Cardiac muscle cell (in vitro differentiated cells and primary cell): ENCODE measurements at regions not wholly inside any gene's neighbourhood (a gene's known extent, or its start where the extent isn't known, plus 50 kb on each side); places are given as distances from the start of the nearest gene placed in this dataset.
A peak's percentile ranks its signal among the peaks of the same experiment; 100 is the strongest.

Experiments used
- DNase-seq, 2 donors: peaks; one replicate each; pipeline versions ENCODE4 v3.0.0 to v3.0.0-alpha.2; 2010 to 2017; ENCODE audit warnings: low read depth in 1 of 2, low spot score in 1 of 2
- H3K27ac ChIP-seq: fragments of 200-600 bp; sonication (generic); 2 replicates; pipeline ENCODE4 v1.5.1; 2016
- H3K27me3 ChIP-seq: fragments of 200-600 bp; sonication (generic); 2 replicates; pipeline ENCODE4 v1.6.0; 2016; ENCODE audit warnings: control low read depth
- H3K36me3 ChIP-seq: fragments of 200-600 bp; sonication (generic); 2 replicates; pipeline ENCODE4 v1.5.1; 2016; ENCODE audit warnings: control low read depth
- H3K4me1 ChIP-seq: fragments of 200-600 bp; sonication (generic); 2 replicates; pipeline ENCODE4 v1.8.1; 2017; ENCODE audit warnings: low read depth, mild to moderate bottlenecking, mixed run types
- H3K4me3 ChIP-seq: fragments of 200-600 bp; sonication (generic); 2 replicates; pipeline ENCODE4 v1.5.1; 2016; ENCODE audit warnings: mild to moderate bottlenecking
- H3K9me3 ChIP-seq: fragments of 200-600 bp; sonication (generic); 2 replicates; pipeline ENCODE4 v1.5.1; 2017; ENCODE audit warnings: low read depth, mild to moderate bottlenecking, control low read depth
- TF ChIP-seq, protein P1 (sequence below): IDR thresholded peaks from 2 replicates; pipeline ENCODE4 v1.5.1; 2012; ENCODE audit warnings: low read depth, mild to moderate bottlenecking, low read length

DNA sequence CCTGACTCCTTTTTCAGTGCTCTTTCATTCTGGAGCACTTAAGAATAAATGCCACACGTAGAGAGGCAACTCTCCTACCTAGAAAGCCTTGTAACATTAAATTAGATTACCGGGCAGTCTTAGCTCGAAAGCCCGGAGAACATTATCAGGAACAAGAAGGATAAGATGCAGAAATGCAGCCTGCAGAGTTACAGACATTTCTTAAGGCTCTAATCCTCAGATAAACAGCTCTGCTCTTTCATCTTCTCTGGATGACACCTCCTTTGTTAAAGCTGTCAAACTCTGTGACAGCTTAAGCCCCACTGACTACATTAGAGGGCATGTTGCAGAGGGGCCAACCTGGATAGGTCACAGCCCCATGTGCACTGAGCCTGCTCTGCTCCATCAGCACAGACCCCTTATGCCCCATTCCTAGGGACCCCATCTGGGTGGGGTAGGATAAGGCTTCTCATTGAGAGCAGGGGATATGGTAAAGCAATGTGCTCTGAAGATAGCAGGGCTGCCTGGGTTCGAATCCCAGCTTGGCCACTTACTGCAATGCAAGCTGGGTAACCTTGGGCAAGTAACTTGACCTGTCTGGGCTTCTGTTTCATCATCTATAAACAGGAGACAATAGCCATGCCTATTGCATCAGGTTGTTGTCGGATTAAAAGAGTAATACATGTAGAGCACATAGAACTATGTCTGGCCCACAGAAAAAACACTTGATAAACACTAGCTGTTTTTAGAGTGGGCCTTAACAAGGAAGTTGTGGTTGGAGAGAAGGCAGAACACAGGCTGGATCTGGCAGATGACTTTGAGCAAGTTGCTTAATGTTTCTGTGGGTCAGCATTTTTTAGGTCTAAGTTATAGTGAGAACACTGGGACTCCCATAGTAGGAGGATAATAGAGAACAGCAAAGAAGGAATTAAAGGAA, 111.4 kb downstream of the THNSL2 start:
- TF ChIP-seq, protein P1, sequence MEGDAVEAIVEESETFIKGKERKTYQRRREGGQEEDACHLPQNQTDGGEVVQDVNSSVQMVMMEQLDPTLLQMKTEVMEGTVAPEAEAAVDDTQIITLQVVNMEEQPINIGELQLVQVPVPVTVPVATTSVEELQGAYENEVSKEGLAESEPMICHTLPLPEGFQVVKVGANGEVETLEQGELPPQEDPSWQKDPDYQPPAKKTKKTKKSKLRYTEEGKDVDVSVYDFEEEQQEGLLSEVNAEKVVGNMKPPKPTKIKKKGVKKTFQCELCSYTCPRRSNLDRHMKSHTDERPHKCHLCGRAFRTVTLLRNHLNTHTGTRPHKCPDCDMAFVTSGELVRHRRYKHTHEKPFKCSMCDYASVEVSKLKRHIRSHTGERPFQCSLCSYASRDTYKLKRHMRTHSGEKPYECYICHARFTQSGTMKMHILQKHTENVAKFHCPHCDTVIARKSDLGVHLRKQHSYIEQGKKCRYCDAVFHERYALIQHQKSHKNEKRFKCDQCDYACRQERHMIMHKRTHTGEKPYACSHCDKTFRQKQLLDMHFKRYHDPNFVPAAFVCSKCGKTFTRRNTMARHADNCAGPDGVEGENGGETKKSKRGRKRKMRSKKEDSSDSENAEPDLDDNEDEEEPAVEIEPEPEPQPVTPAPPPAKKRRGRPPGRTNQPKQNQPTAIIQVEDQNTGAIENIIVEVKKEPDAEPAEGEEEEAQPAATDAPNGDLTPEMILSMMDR: no peak
- H3K4me1 ChIP-seq: no peaks in the 10 kb centered on the region
- no peak overlapping the region for H3K27ac ChIP-seq
- no peak for DNase-seq
- H3K36me3 ChIP-seq: no peaks in the 10 kb centered on the region
- H3K9me3 ChIP-seq: peaks cover 3% of the 10 kb centered on the region
- H3K4me3 ChIP-seq: no peak overlapping the region
- no peaks in the 10 kb centered on the region for H3K27me3 ChIP-seq

DNA sequence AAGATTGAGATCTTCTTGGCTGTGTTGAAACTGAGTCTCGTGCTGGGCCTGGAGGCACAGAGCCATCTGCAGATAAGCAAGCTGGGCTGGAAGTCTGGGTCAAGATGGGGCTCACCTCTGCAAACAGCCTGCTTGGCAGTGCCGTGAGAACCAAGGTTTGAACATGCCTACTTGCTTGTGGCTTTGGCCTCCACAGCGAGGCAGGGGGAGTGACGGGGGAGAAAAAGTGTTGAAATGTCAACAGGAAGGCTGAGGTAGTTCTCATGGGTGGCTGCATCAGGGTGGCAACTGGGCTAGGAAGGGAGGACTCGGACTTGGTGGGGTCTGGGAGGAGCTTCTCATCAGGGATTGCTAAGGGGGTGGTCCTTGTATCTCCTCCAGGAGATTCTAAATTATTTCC, 99.7 kb downstream of the THNSL2 start:
- H3K27ac ChIP-seq: no peak overlapping the region
- DNase-seq: no peak
- H3K27me3 ChIP-seq: peaks cover 8% of the 10 kb centered on the region

DNA sequence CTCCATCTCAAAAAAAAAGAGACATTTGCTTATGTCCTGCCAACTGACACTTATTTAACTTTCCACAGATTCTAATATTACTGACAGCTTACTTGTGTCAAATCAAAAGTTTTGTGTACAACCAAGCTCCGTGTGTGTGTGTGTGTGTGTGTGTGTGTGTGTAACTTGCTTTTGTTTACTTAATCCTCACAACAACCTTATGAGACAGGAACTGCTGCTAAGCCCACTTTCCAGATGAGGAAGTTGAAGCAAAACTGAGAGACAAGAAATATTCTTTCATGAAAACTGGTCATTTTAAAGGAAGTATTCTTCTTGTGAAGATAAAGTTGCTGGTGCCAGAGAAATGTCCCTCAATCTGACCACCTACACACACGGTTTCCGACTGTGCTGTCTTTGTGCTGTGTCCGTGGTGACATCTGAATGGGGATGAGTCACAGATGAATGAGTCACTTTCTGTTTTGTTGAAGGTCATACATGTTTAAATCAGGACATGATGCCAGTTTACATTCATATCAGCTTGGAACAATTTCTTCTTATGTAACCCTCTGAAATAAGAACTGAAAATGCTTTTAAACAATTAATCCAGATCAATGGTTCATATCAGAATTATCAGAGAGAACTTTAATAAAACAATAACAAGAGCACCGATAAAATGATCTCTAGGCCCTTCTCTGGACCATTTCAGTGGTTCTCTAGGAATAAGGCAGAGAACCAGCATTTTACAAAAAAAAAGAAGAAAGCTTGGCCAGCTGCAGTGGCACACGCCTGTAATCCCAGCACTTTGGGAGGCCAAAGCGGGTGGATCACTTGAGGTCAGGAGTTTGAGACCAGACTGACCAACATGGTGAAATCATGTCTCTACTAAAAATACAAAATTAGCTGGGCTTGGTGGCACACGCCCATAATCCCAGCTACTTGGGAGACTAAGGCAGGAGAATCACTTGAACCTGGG, 95.5 kb downstream of the THNSL2 start:
- H3K4me3 ChIP-seq: no peak overlapping the region
- H3K27ac ChIP-seq: no peak overlapping the region
- TF ChIP-seq, protein P1: no peak
- no peaks in the 10 kb centered on the region for H3K9me3 ChIP-seq
- no peaks in the 10 kb centered on the region for H3K27me3 ChIP-seq
- no peaks in the 10 kb centered on the region for H3K36me3 ChIP-seq
- H3K4me1 ChIP-seq: no peaks in the 10 kb centered on the region
- peak in 1 of 2 donors; percentile 8 for DNase-seq

More for the DNA sequence above, 99.7 kb downstream of the THNSL2 start:
- H3K36me3 ChIP-seq: no peaks in the 10 kb centered on the region
- TF ChIP-seq, protein P1: no peak
- H3K4me3 ChIP-seq: no peak overlapping the region
- H3K4me1 ChIP-seq: no peaks in the 10 kb centered on the region
- no peaks in the 10 kb centered on the region for H3K9me3 ChIP-seq

DNA sequence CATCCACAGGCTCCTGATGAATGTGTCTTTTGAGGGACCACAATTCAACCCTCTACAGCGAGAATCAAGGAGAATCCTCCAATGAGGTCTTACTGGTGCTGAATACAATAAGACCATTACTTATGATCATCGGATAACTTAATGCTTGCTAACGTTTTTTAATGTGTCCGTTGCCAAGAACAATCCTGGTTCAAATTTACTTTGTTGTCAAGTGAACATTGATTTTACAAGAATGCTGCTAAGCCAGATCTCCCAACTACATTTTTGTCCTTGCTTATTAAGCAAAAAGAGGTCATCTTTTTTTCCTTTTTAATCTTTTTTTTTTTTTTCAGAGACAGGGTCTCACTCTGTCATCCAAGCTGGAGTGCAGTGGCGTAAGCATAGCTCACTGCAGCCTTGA, 93.7 kb downstream of the THNSL2 start:
- no peaks in the 10 kb centered on the region for H3K36me3 ChIP-seq
- H3K9me3 ChIP-seq: no peaks in the 10 kb centered on the region
- TF ChIP-seq, protein P1: no peak
- no peak overlapping the region for H3K27ac ChIP-seq
- H3K4me3 ChIP-seq: no peak overlapping the region
- no peak for DNase-seq
- no peaks in the 10 kb centered on the region for H3K27me3 ChIP-seq
- H3K4me1 ChIP-seq: no peaks in the 10 kb centered on the region

DNA sequence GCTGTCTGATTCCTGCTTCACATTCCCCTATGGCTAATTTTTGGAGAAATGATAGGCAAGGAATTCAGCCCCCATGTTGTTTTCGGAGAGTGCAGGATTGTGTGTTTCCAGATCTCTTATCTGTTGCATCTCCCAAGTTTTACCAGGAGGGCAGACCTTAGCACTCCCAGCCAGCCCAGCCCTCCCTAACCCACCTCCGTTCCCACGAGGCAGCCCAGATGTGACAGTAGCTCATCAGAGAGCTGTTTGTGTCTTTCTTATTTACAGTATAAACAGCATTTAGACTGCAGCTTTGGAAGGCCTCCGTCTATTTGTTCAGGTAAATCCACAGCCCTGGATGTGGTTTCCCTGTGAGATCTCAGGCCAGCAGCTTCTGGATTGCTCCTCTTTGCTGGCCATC, 91.6 kb downstream of the THNSL2 start:
- DNase-seq: no peak
- Histone ChIP-seq H3K9me3 (no peaks in the 10 kb centered on the region), H3K4me1 (no peaks in the 10 kb centered on the region), H3K36me3 (no peaks in the 10 kb centered on the region), H3K27me3 (peaks cover 8% of the 10 kb centered on the region), H3K4me3 (no peak overlapping the region), H3K27ac (no peak overlapping the region)
- TF ChIP-seq, protein P1: no peak
